HG02870 (cell line): ENCODE measurements at regions not wholly inside any gene's neighbourhood (a gene's known extent, or its start where the extent isn't known, plus 50 kb on each side); places are given as distances from the start of the nearest gene placed in this dataset.

Source experiments
- ATAC-seq: cut with Tn5 transposase; IDR thresholded peaks from one replicate; pipeline ENCODE4 v1.9.1; 2021; ENCODE audit warnings: mild to moderate bottlenecking, moderate library complexity; ENCODE audit not compliant: unreplicated experiment

GRCh38 chr3:34360713-34361112 is 562.3 kb downstream of the PDCD6IP start:
- no peak for ATAC-seq

GRCh38 chr3:34361921-34362320 is 563.5 kb downstream of the PDCD6IP start:
- ATAC-seq: peak; percentile 91

GRCh38 chr3:34362910-34363309 is 564.5 kb downstream of the PDCD6IP start:
- ATAC-seq: no peak

GRCh38 chr3:34363881-34364280 is 565.5 kb downstream of the PDCD6IP start:
- no peak for ATAC-seq

GRCh38 chr3:34364335-34364734 is 565.9 kb downstream of the PDCD6IP start:
- no peak for ATAC-seq

- ATAC-seq: no peak
Measured at GRCh38 chr3:34365231-34365630, 566.8 kb downstream of the PDCD6IP start.

GRCh38 chr3:34365771-34366170 is 567.3 kb downstream of the PDCD6IP start:
- ATAC-seq: no peak

- no peak for ATAC-seq
Measured at GRCh38 chr3:34367521-34367920, 569.1 kb downstream of the PDCD6IP start.

- ATAC-seq: no peak
Measured at GRCh38 chr3:34374521-34374920, 576.1 kb downstream of the PDCD6IP start.

GRCh38 chr3:34376691-34377090 is 578.3 kb downstream of the PDCD6IP start:
- ATAC-seq: no peak

- ATAC-seq: no peak
Measured at GRCh38 chr3:34377961-34378360, 579.5 kb downstream of the PDCD6IP start.

- no peak for ATAC-seq
Measured at GRCh38 chr3:34381243-34381642, 582.8 kb downstream of the PDCD6IP start.

GRCh38 chr3:34382859-34383258 is 584.4 kb downstream of the PDCD6IP start:
- no peak for ATAC-seq

GRCh38 chr3:34386309-34386708 is 587.9 kb downstream of the PDCD6IP start:
- ATAC-seq: no peak

- ATAC-seq: no peak
Measured at GRCh38 chr3:34387826-34388564, 589.6 kb downstream of the PDCD6IP start.

GRCh38 chr3:34388830-34389229 is 590.4 kb downstream of the PDCD6IP start:
- no peak for ATAC-seq

- no peak for ATAC-seq
Measured at GRCh38 chr3:34394978-34395748, 596.7 kb downstream of the PDCD6IP start.

GRCh38 chr3:34396288-34396687 is 597.9 kb downstream of the PDCD6IP start:
- ATAC-seq: no peak

GRCh38 chr3:34396956-34397355 is 598.5 kb downstream of the PDCD6IP start:
- ATAC-seq: no peak

GRCh38 chr3:34399401-34399800 is 601.0 kb downstream of the PDCD6IP start:
- ATAC-seq: no peak

- no peak for ATAC-seq
Measured at GRCh38 chr3:34405159-34405558, 606.7 kb downstream of the PDCD6IP start.

- no peak for ATAC-seq
Measured at GRCh38 chr3:34407281-34407680, 608.9 kb downstream of the PDCD6IP start.
